ENCODE measurements at regions not wholly inside any gene's neighbourhood (a gene's known extent, or its start where the extent isn't known, plus 50 kb on each side); places are given as distances from the start of the nearest gene placed in this dataset.

DNA sequence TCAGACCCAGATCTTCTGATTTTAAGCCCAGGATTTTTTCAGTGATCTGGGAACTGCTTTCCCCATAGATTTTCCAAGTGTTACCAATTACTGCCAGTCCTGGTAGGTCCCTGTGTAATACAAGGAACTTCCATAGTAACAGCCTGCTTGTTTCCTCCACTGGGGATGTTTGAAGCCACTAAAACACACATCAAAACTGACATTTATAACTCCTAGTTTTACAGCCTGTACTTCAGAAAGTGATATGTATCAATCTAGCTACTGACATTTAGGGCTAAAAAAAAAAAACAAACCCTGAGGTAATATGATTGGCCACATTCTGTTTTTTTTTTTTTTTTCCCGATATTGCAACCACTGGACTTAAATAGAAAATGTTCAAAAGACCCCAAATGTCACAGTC is 166.9 kb upstream of the SP4 start:
- Histone ChIP-seq H3K4me3 (ENCODE audit: low read length) (no peak overlapping the region), H3K27ac (ENCODE audit: low read length) (no peak overlapping the region), H3K4me1 (ENCODE audit: insufficient read depth, low read length) (no peaks in the 10 kb centered on the region), H3K36me3 (ENCODE audit: low read depth, low read length) (no peaks in the 10 kb centered on the region), H3F3A (ENCODE audit: low read length, unreplicated experiment) (no peaks in the 10 kb centered on the region), H2AFZ (ENCODE audit: low read length) (no peak overlapping the region), H4K20me1 (ENCODE audit: low read length) (no peaks in the 10 kb centered on the region), H3K79me2 (ENCODE audit: low read length) (no peaks in the 10 kb centered on the region), H3K4me2 (ENCODE audit: low read length) (no peak overlapping the region), H3K9me3 (ENCODE audit: low read length) (no peaks in the 10 kb centered on the region), H3K27me3 (ENCODE audit: low read length) (peaks cover 9% of the 10 kb centered on the region), H3K9me2 (replicated peaks; ENCODE audit: low read length) (no peaks in the 10 kb centered on the region), H3K9ac (ENCODE audit: low read length) (no peak overlapping the region)
- TF ChIP-seq EZH2phosphoT487 (IDR thresholded peaks at IDR 0.05; ENCODE audit: borderline replicate concordance, low read length) (no peak), EZH2 (IDR thresholded peaks at IDR 0.05; ENCODE audit: low read length, unreplicated experiment) (no peak)
- TF ChIP-seq, protein P1, sequence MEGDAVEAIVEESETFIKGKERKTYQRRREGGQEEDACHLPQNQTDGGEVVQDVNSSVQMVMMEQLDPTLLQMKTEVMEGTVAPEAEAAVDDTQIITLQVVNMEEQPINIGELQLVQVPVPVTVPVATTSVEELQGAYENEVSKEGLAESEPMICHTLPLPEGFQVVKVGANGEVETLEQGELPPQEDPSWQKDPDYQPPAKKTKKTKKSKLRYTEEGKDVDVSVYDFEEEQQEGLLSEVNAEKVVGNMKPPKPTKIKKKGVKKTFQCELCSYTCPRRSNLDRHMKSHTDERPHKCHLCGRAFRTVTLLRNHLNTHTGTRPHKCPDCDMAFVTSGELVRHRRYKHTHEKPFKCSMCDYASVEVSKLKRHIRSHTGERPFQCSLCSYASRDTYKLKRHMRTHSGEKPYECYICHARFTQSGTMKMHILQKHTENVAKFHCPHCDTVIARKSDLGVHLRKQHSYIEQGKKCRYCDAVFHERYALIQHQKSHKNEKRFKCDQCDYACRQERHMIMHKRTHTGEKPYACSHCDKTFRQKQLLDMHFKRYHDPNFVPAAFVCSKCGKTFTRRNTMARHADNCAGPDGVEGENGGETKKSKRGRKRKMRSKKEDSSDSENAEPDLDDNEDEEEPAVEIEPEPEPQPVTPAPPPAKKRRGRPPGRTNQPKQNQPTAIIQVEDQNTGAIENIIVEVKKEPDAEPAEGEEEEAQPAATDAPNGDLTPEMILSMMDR (conservative IDR thresholded peaks at IDR 0.05; ENCODE audit: low read depth, low read length), result no peak
- DNase-seq, result no peak
- ATAC-seq, result no peak
- ChIA-PET CTCF (interaction anchor here (0.7 kb wide), 1 partner anchor 247 kb away, joined by 10 read pairs; no protein-coding TSS in a partner anchor), POLR2A (ENCODE audit: unreplicated experiment) (no interaction called here)
- intact Hi-C loops (cut with micrococcal nuclease), result loop anchor here (1.0 kb wide), 2 partner anchors 246 to 506 kb away; no protein-coding TSS in a partner anchor
- no TSS peak for BruUV-seq (replicated peaks)

GRCh38 chr7:21261627-21262594 is 166.0 kb upstream of the SP4 start:
- Histone ChIP-seq H3K9me2 (replicated peaks; ENCODE audit: low read length) (no peaks in the 10 kb centered on the region), H3K9me3 (ENCODE audit: low read length) (no peaks in the 10 kb centered on the region), H3K27me3 (ENCODE audit: low read length) (peaks cover 16% of the 10 kb centered on the region), H4K20me1 (ENCODE audit: low read length) (no peaks in the 10 kb centered on the region), H3K36me3 (ENCODE audit: low read depth, low read length) (no peaks in the 10 kb centered on the region), H3K27ac (ENCODE audit: low read length) (no peak overlapping the region), H3K9ac (ENCODE audit: low read length) (no peak overlapping the region), H3F3A (ENCODE audit: low read length, unreplicated experiment) (no peaks in the 10 kb centered on the region), H3K4me3 (ENCODE audit: low read length) (no peak overlapping the region), H3K4me2 (ENCODE audit: low read length) (no peak overlapping the region), H3K4me1 (ENCODE audit: insufficient read depth, low read length) (no peaks in the 10 kb centered on the region), H3K79me2 (ENCODE audit: low read length) (no peaks in the 10 kb centered on the region), H2AFZ (ENCODE audit: low read length) (no peak overlapping the region)
- POLR2A ChIA-PET (ENCODE audit: unreplicated experiment), result no interaction called here
- TF ChIP-seq, protein P1 (conservative IDR thresholded peaks at IDR 0.05; ENCODE audit: low read depth, low read length), result peak; percentile 73
- no peak for TF ChIP-seq EZH2 (IDR thresholded peaks at IDR 0.05; ENCODE audit: low read length, unreplicated experiment)
- ATAC-seq (peak; percentile 56), DNase-seq (peak; percentile 51)
- CTCF ChIA-PET, result no interaction called here
- intact Hi-C loops (cut with micrococcal nuclease), result loop anchor here (1.0 kb wide), 2 partner anchors 245 to 505 kb away; no protein-coding TSS in a partner anchor
- BruUV-seq (replicated peaks), result no TSS peak

DNA sequence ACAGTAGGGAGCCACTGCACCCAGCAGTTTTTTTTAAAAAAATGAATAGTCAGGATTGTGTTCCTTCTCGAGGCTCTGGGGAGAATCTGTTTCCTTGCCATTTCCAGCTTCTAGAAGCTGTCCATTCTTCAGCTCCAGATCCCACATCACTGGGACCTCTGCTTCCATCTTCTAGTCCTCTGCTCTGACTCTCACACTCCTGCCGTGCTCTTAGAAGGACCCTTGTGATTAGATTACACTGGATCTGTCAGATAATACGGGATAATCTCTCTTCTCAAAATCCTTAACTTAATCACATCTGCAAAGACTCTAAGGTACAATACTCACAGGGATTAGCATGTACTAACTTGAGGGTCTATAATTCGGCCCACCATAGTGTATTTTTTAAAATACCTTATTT is 158.9 kb upstream of the SP4 start:
- ChIA-PET CTCF (no interaction called here), POLR2A (ENCODE audit: unreplicated experiment) (no interaction called here)
- Histone ChIP-seq H3K4me3 (ENCODE audit: low read length) (no peak overlapping the region), H3K79me2 (ENCODE audit: low read length) (no peaks in the 10 kb centered on the region), H2AFZ (ENCODE audit: low read length) (no peak overlapping the region), H4K20me1 (ENCODE audit: low read length) (no peaks in the 10 kb centered on the region), H3F3A (ENCODE audit: low read length, unreplicated experiment) (no peaks in the 10 kb centered on the region), H3K9ac (ENCODE audit: low read length) (no peak overlapping the region), H3K27ac (ENCODE audit: low read length) (no peak overlapping the region), H3K4me2 (ENCODE audit: low read length) (no peak overlapping the region), H3K9me3 (ENCODE audit: low read length) (no peaks in the 10 kb centered on the region), H3K27me3 (ENCODE audit: low read length) (peaks cover 24% of the 10 kb centered on the region), H3K4me1 (ENCODE audit: insufficient read depth, low read length) (no peaks in the 10 kb centered on the region), H3K9me2 (replicated peaks; ENCODE audit: low read length) (no peaks in the 10 kb centered on the region), H3K36me3 (ENCODE audit: low read depth, low read length) (no peaks in the 10 kb centered on the region)
- DNase-seq, result no peak
- intact Hi-C loops (cut with micrococcal nuclease), result no loop called here
- TF ChIP-seq EZH2phosphoT487 (IDR thresholded peaks at IDR 0.05; ENCODE audit: borderline replicate concordance, low read length), result no peak
- TF ChIP-seq, protein P1 (conservative IDR thresholded peaks at IDR 0.05; ENCODE audit: low read depth, low read length), result no peak
- no peak for TF ChIP-seq EZH2 (IDR thresholded peaks at IDR 0.05; ENCODE audit: low read length, unreplicated experiment)
- no peak for ATAC-seq
- no TSS peak for BruUV-seq (replicated peaks)
